Motor neuron (in vitro differentiated cells): ENCODE measurements at regions not wholly inside any gene's neighbourhood (a gene's known extent, or its start where the extent isn't known, plus 50 kb on each side); places are given as distances from the start of the nearest gene placed in this dataset.
A peak's percentile ranks its signal among the peaks of the same experiment; 100 is the strongest.

Experiments used
- ATAC-seq, 8 experiments: fragments of 200-7000 bp; cut with Tn5 transposase; replicated peaks in 6 of 8; 2 replicates each; pipeline ENCODE4 v1.8.0; 2021; ENCODE audit warnings: mild to moderate bottlenecking in 8 of 8, moderate library complexity in 8 of 8
- H3K27ac ChIP-seq, 2 donors: fragments of 250-450 bp; sonication (Bioruptor Pico); 2 replicates each; pipeline ENCODE4 v1.9.0; 2021; ENCODE audit warnings: antibody characterized with exemption in 2 of 2, mild to moderate bottlenecking in 2 of 2, moderate library complexity in 1 of 2
- H3K4me1 ChIP-seq, 2 donors: fragments of 250-450 bp; sonication (Bioruptor Pico); replicated peaks in 1 of 2; 2 replicates each; pipeline ENCODE4 v1.6.1; 2021; ENCODE audit warnings: antibody characterized with exemption in 2 of 2, mild to moderate bottlenecking in 2 of 2, moderate library complexity in 1 of 2
- H3K4me3 ChIP-seq, 5 donors: fragments of 250-450 bp; sonication (Bioruptor Pico); 2 replicates each; pipeline ENCODE4 v1.9.0; 2021; ENCODE audit warnings: antibody characterized with exemption in 5 of 5, mild to moderate bottlenecking in 5 of 5, moderate library complexity in 4 of 5
- WGBS, 10 experiments: fragments of 450-650 bp; shearing (Covaris generic); methylation state at CpG; one replicate each; pipeline ENCODE4 v1.0.0; 2022; 5-methylcytosine and 5-hydroxymethylcytosine counted together
- in situ Hi-C, 9 experiments: fragments of 400-800 bp; cut with MboI; loops; one replicate each; pipeline ENCODE4 v1.15.0; 2021; ENCODE audit warnings: low sequenced_read_pairs in 9 of 9, low pct_unique_long_range_greater_than_20kb in 2 of 9; ENCODE audit not compliant: unreplicated experiment in 9 of 9

GRCh38 chr12:5134861-5135525 is 91.3 kb downstream of the KCNA5 start:
- in situ Hi-C loops = loop anchor here in 1 of 9 experiments (25.0 kb wide), 1 partner anchor 102 kb away; no protein-coding TSS in a partner anchor
- Histone ChIP-seq H3K27ac (no peak overlapping the region), H3K4me3 (no peak overlapping the region), H3K4me1 (no peaks in the 10 kb centered on the region)
- WGBS, 10 experiments = 34 to 100% (median 64%) methylated on average over 1 to 4 of the region's 5 CpGs
- ATAC-seq = peak in 2 of 8 experiments; percentile 55 to 71

GRCh38 chr12:5138256-5138655 is 94.6 kb downstream of the KCNA5 start:
- no peaks in the 10 kb centered on the region for H3K4me1 ChIP-seq
- WGBS, 10 experiments = 0 to 100% (median 89%) methylated on average over 1 to 7 of the region's 7 CpGs; no CpG with 5 or more reads in 1 of the 10 experiments
- in situ Hi-C loops = loop anchor here in 1 of 9 experiments (25.0 kb wide), 1 partner anchor 99 kb away; no protein-coding TSS in a partner anchor
- ATAC-seq = no peak
- no peak overlapping the region for H3K27ac ChIP-seq
- H3K4me3 ChIP-seq = no peak overlapping the region

GRCh38 chr12:5138845-5139244 is 95.2 kb downstream of the KCNA5 start:
- peak in 5 of 8 experiments; percentile 77 to 98 (median 93) for ATAC-seq
- no peak overlapping the region for H3K4me3 ChIP-seq
- no peaks in the 10 kb centered on the region for H3K4me1 ChIP-seq
- no peak overlapping the region for H3K27ac ChIP-seq
- in situ Hi-C loops = loop anchor here in 1 of 9 experiments (25.0 kb wide), 1 partner anchor 98 kb away; no protein-coding TSS in a partner anchor

GRCh38 chr12:5139751-5140150 is 96.1 kb downstream of the KCNA5 start:
- no peak overlapping the region for H3K27ac ChIP-seq

GRCh38 chr12:5140190-5140589 is 96.5 kb downstream of the KCNA5 start:
- 58 to 100% (median 88%) methylated on average over 2 to 3 of the region's 3 CpGs; no CpG with 5 or more reads in 2 of the 10 experiments for WGBS, 10 experiments
- Histone ChIP-seq H3K4me1 (no peaks in the 10 kb centered on the region), H3K4me3 (no peak overlapping the region), H3K27ac (no peak overlapping the region)
- ATAC-seq = no peak
- in situ Hi-C loops = loop anchor here in 1 of 9 experiments (25.0 kb wide), 1 partner anchor 97 kb away; no protein-coding TSS in a partner anchor

More at GRCh38 chr12:5139751-5140150, 96.1 kb downstream of the KCNA5 start:
- in situ Hi-C loops = loop anchor here in 1 of 9 experiments (25.0 kb wide), 1 partner anchor 98 kb away; no protein-coding TSS in a partner anchor
- 50 to 100% (median 91%) methylated on average over 1 to 4 of the region's 6 CpGs for WGBS, 10 experiments
- Histone ChIP-seq H3K4me3 (no peak overlapping the region), H3K4me1 (no peaks in the 10 kb centered on the region)
- no peak for ATAC-seq

- no peak for ATAC-seq
- 67 to 100% (median 86%) methylated on average over 1 of the region's 1 CpG; no CpG with 5 or more reads in 3 of the 10 experiments for WGBS, 10 experiments
- in situ Hi-C loops = loop anchor here in 1 of 9 experiments (25.0 kb wide), 1 partner anchor 88 kb away; no protein-coding TSS in a partner anchor
Measured at GRCh38 chr12:5148880-5149279, 105.2 kb downstream of the KCNA5 start.

GRCh38 chr12:5154091-5154490 is 110.4 kb downstream of the KCNA5 start:
- WGBS, 10 experiments = 14 to 60% (median 36%) methylated on average over 1 to 4 of the region's 5 CpGs; no CpG with 5 or more reads in 3 of the 10 experiments
- no peak overlapping the region for H3K4me3 ChIP-seq
- in situ Hi-C loops = no loop called here
- no peak overlapping the region for H3K27ac ChIP-seq
- H3K4me1 ChIP-seq = peaks cover 0 to 5% of the 10 kb centered on the region in 2 donors
- ATAC-seq = peak in 3 of 8 experiments; percentile 14 to 47 (median 38)

More at GRCh38 chr12:5148880-5149279, 105.2 kb downstream of the KCNA5 start:
- Histone ChIP-seq H3K4me1 (peaks cover 0 to under 1% of the 10 kb centered on the region in 2 donors), H3K27ac (no peak overlapping the region), H3K4me3 (no peak overlapping the region)

- in situ Hi-C loops = no loop called here
- ATAC-seq = no peak
Measured at GRCh38 chr12:5155866-5156265, 112.2 kb downstream of the KCNA5 start.

GRCh38 chr12:5160827-5161226 is 117.1 kb downstream of the KCNA5 start:
- WGBS, 10 experiments = 80% methylated on average over 1 of the region's 1 CpG; no CpG with 5 or more reads in 9 of the 10 experiments
- no peaks in the 10 kb centered on the region for H3K4me1 ChIP-seq
- in situ Hi-C loops = no loop called here
- no peak overlapping the region for H3K4me3 ChIP-seq
- no peak for ATAC-seq
- no peak overlapping the region for H3K27ac ChIP-seq

More at GRCh38 chr12:5155866-5156265, 112.2 kb downstream of the KCNA5 start:
- WGBS, 10 experiments = 50 to 87% (median 70%) methylated on average over 1 to 3 of the region's 9 CpGs; no CpG with 5 or more reads in 7 of the 10 experiments
- H3K27ac ChIP-seq = no peak overlapping the region
- H3K4me3 ChIP-seq = no peak overlapping the region
- peaks cover 0 to 5% of the 10 kb centered on the region in 2 donors for H3K4me1 ChIP-seq

- no peak overlapping the region for H3K4me3 ChIP-seq
- ATAC-seq = no peak
- H3K27ac ChIP-seq = no peak overlapping the region
- 17 to 91% (median 83%) methylated on average over 1 to 3 of the region's 3 CpGs; no CpG with 5 or more reads in 1 of the 10 experiments for WGBS, 10 experiments
- in situ Hi-C loops = no loop called here
- no peaks in the 10 kb centered on the region for H3K4me1 ChIP-seq
Measured at GRCh38 chr12:5163661-5164060, 120.0 kb downstream of the KCNA5 start.

GRCh38 chr12:5165296-5165970 is 121.8 kb downstream of the KCNA5 start:
- 25 to 100% (median 84%) methylated on average over 2 to 4 of the region's 5 CpGs; no CpG with 5 or more reads in 5 of the 10 experiments for WGBS, 10 experiments
- no peak for ATAC-seq

GRCh38 chr12:5166976-5167375 is 123.3 kb downstream of the KCNA5 start:
- no peak overlapping the region for H3K4me3 ChIP-seq
- H3K4me1 ChIP-seq = no peaks in the 10 kb centered on the region
- peak in 7 of 8 experiments; percentile 40 to 97 (median 71) for ATAC-seq
- no peak overlapping the region for H3K27ac ChIP-seq
- in situ Hi-C loops = no loop called here
- WGBS, 10 experiments = 0 to 80% (median 47%) methylated on average over 1 to 3 of the region's 4 CpGs; no CpG with 5 or more reads in 7 of the 10 experiments

More at GRCh38 chr12:5165296-5165970, 121.8 kb downstream of the KCNA5 start:
- Histone ChIP-seq H3K4me1 (no peaks in the 10 kb centered on the region), H3K27ac (no peak overlapping the region), H3K4me3 (no peak overlapping the region)
- in situ Hi-C loops = no loop called here

GRCh38 chr12:5168148-5168547 is 124.5 kb downstream of the KCNA5 start:
- in situ Hi-C loops = no loop called here
- ATAC-seq = no peak
- no peak overlapping the region for H3K4me3 ChIP-seq
- no peak overlapping the region for H3K27ac ChIP-seq
- 60 to 100% (median 93%) methylated on average over 1 to 4 of the region's 5 CpGs; no CpG with 5 or more reads in 2 of the 10 experiments for WGBS, 10 experiments
- no peaks in the 10 kb centered on the region for H3K4me1 ChIP-seq
